GM19035 (cell line): ENCODE measurements at regions not wholly inside any gene's neighbourhood (a gene's known extent, or its start where the extent isn't known, plus 50 kb on each side); places are given as distances from the start of the nearest gene placed in this dataset.
"Not testable (repeated sequence)": the region's sequence is repeated elsewhere in the genome, so short reads cannot be mapped to it uniquely, and the experiment has no call there.

Experiments used
- ATAC-seq: cut with Tn5 transposase; IDR thresholded peaks from one replicate; pipeline ENCODE4 v1.9.1; 2021; ENCODE audit not compliant: unreplicated experiment

DNA sequence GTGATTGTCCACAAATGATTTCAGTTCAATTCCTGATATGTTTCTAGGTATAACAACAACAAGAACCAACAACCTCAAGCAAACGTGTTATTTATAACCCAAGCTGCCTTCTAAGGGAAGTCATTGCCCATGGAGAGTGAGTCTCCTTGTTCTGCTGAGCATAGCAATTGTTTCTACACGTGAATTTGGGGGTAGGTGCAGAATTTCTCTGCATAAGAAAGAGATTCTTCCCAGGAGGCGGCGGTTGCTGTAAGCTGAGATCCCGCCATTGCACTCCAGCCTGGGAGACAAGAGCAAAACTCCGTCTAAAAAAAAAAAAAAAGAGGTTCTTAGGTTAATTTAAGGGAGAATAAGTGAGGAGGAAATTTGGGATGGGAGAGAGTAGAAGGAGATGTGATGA is 226.5 kb upstream of the PELI2 start:
- ATAC-seq, result no peak

DNA sequence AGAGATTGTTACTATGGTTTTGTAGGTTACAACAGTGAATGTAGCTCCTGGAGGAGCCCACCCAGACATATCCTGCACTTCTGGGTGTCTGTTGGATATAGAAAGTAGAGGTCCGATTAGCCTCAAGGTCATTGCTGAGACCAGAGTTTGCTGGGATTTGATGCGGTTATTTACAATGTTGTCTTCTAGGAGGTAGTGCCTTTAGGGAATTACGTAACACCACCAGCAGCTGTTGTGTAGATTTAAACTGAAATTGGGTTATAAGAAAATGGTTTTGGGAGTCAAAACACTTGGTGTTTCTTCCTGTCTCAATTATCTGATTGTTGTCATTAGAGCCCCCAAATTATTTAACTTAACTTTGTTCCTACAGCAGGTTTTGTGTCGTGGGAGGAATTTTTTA is 225.3 kb upstream of the PELI2 start:
- ATAC-seq, result no peak

DNA sequence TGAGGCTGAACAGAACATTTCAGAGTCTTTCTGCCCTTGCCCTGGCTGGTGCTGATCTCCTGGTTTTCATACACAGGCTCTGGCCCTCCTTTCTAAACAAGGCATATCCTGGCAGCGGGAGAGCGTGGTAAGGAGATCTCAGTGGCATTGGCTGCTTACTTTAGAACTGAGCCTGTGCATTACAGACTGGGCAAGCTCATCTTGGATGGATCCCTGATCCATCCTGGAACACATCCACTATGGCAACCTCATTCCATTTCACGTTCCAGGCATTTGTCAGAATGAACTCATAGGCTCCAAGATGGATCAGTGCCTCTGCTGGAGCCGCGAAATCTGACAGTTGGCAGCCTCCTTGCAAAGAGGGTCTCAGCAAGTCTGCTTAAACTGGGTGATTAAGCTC is 224.5 kb upstream of the PELI2 start:
- ATAC-seq, result no peak

DNA sequence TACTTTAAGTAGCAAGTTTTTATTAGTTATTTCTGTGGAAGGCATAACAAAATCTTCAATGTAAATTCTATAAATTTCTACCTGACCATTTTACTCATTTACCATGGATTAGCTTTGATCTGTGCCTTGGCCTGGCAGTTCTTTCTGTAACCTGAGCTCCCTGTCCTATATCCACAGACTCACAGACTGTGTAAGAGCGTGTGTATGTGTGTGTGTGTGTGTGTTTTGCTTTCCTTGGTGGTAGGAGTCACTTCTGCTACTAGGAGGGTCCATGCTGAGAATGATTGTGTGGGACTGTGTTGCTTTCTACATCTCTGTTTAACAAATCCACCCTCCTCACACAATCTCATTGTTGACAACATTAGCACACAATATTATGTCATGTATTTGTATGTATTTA is 221.2 kb upstream of the PELI2 start:
- no peak for ATAC-seq

DNA sequence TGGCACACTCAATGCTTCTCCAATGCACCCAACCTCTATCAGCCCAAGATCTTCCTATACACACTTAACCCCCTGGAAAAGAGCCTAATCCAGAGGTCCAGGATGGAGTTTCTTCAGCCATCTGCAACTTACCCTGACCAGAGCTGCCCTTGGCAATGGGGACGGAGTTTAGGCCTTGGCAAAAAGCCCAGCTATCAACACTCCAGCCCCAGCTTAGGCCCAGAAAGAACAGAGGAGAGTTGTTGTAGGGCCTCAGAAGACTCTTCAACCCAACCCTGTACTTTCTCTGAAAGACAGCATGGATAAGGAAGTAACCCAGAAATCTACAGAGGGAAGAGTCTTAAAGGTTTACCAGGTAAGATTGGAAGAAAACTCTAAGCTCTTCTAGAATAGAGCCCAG is 219.3 kb upstream of the PELI2 start:
- ATAC-seq, result no peak

DNA sequence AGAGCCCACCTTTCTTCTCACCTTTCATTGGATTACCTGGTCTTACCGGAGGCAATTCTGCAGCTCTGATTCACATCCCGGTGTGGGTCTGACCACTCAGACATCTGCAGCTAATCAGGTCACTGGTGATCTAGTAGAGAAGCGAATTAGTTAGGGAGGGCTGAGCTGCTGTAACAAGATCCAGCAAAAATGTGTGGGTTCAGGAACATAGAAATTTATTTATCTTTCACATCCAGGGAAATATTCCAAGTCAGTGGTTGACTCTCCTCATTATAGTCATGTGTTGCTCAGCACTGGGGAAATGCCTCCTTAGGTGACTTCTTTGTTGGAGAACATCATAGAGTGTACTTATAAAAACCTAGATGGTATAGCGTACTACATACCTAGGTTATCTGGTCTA is 218.7 kb upstream of the PELI2 start:
- no peak for ATAC-seq

DNA sequence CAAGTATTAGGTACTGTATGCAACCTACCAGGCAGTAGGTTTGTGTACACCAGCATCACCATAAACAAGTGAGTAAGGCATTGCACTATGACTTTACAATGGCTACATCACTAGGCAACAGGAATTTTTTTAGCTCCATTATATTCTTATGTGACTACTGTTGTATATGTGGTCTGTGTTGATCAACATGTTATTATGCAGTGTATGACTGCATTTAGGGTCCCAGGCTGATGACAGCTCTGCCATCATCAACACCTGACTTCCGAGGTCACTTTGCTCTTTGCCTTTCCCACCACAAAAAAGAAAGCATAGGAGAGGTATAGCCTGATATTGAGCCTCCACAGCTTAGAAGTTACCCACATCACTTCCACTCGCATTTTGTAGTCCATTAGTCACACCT is 217.5 kb upstream of the PELI2 start:
- ATAC-seq, result no peak

DNA sequence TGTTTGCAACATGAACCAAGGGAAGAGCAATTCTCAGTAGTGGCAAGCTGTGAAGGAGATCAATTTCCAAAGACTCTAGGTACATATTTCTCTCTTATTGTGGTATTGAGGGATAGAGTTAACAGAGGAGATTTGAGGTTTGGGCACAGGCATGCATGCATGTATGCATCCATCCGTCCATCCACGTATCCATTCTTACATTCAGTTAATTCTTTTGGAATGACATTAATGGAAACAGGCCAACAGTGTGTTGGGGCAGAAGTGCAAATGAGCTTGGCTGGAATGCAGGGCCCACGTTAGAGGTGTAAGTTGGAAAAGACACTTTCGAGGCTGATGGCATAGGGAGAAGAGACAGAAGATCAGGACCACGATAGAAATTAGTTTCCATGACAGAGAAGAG is 216.9 kb upstream of the PELI2 start:
- no peak for ATAC-seq

DNA sequence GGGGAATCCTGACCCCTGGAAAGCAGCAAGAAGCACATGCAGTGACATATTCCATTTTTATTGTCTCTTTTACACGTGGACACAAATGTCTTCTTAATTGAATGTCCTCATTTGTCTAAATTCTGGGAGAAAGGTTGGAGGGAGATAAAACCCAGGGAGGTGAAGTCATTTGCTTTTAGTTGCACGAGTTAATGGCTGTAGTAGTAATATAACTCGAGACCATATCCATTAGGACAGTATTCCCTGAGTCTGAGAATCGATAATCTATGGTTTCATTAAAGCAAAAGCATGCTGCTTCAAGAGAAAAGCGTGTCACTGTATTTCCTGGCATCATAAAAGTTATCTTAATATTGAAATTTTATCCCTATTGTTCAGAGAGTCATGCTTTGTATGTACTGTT is 216.0 kb upstream of the PELI2 start:
- ATAC-seq, result no peak

DNA sequence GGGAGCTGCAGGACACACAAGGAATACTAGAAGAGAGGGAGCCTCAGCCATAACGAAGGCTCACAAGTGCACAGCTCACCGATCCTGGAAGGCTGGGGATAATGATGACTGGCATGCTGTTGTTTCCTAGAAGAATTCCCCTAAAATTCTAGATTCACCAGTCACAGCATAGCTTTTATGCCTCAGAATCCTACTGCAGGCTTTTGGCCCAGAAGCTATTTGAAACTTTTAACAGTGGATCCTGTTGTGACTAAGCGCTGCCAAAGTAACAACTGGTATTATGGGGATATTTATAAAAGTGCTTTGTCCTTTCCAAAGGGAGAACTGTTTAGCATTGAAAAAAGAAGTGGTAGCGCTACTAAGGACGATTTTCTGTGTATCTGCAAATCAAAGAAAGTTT is 214.1 kb upstream of the PELI2 start:
- no peak for ATAC-seq

DNA sequence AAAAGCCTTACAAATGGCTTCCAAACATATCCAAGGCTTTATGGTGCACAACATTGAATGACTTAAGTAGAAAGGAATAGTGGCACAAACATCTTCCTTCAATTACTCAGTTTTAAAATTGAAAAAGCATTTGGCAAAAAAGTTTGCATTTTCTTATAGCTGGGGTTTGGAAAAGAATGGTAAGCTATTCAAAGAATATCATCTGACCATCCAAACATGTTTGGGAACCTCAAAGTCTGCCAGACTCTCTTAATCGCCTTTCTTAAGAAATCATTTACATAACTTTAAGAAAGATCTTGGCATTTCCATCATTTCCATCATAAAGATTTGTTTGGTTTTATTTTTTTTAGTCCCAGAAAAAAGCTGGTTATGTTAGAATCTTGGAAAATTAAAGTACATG is 210.1 kb upstream of the PELI2 start:
- ATAC-seq, result no peak

DNA sequence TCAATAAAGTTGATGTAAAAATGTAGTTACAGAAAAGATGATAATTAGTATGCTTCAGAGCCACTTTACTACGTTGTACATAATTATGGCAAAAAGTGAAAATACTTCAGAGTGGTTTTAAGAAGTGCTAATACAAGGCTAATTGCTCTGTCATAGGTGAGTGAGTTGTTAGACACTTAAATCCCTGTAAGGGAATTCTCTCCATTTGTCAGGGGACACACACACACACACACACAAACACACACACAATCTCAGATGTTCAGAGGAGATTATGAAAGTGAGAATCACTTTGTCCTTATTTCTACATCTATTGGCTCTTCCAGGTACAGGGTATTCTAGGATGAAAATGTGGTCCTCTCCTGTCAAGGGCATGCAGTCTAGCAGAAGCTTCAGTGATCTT is 208.3 kb upstream of the PELI2 start:
- ATAC-seq, result no peak

DNA sequence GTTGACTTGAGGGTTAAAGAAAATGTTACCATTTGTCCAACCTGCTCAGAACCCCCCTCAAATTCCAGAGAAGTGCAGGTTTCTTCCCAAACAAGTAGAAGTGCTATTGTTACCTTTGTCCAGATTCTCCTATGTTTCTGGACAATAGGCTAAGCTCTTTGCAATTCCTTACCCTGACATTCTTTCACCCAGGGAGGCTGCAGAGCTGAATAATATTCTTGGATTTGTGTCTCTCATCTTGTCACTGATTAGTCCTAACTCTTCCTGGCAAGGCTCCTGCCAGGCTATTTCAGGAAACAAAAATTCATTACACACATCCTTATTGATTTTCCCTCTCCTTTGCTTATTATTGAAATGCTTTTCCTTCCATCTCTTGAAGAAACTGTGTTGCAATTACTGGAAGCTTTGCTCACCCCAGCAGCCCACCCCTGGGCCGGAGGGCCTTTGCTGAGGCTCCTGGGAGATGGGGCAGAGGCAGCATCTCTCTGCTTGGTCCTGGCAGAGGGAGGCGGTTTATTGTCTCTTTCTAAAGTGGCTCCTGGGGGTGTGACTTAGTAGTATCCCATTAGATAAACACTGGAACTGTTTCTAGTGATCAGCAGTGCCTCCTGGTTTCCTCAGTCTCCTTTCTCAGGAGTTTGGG is 207.5 kb upstream of the PELI2 start:
- no peak for ATAC-seq

DNA sequence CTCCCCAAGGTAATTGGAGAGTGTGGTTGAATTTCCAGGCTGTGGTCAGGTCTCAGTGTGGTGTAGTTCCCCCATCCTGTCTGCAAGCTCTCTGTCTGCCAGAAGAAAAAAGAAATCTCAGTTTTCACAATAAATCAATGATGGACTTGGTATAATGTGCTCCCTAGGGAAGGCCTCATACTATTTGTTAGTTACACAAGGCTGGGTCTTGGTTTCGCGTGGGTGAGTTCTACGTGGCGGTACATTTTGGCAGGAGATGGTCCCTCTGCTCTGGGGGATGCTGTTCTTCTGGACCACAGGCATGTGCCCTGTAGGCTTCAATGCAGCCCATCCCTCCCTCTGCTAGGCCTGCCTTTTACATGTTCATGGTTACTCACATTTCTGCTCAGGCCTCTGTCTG is 206.4 kb upstream of the PELI2 start:
- no peak for ATAC-seq

DNA sequence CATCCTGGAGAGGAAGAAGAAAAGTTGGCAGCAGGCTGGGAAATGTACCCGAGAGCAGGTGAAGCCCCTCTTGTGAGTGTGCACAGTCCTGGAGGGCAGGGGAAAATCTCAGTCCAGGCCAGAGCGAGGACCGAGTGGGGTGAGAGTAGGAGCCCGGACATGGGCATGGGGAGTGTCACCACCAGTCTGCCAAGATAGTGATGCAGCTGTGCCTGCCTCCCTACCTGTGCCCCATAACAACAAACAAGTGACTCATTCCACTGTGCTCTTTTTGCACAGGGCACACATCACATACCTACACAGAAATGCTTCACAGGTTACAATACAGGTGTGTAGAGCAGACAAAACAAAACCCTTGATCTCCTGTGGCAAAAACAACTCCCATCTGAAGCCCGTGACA is 205.9 kb upstream of the PELI2 start:
- ATAC-seq, result no peak

DNA sequence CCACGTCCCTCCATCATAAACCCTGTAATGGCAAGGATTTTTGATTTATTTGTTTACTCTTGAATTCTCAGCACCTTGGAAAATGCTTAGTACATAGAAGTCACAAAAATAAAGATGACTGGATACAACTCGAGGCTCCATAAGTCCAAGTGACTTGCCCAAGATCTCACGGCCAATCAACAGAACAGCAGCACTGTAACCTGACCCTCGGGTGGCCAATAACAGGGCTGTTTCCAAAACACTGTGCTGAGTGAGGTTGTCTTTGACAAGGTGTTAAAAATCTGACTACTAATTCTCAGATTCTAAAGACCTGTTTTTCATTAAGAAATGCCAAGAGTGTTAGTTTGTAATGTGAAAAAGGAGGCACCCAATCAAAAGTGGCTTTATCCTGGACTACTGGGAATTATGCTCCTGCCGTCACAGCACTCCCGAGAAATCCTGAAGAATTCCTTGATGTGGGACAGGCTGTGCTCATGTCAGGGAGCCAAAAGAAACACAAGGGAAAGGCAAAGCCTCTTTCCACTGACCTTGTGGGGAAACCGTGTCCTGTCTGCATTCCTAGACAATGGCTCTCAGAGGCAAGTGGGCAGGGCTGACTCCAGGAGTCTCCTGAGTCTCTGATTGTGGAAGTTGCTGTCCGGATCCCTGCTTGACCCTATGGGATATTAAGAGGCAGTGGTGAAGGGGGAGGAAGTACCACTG is 204.7 kb upstream of the PELI2 start:
- no peak for ATAC-seq

DNA sequence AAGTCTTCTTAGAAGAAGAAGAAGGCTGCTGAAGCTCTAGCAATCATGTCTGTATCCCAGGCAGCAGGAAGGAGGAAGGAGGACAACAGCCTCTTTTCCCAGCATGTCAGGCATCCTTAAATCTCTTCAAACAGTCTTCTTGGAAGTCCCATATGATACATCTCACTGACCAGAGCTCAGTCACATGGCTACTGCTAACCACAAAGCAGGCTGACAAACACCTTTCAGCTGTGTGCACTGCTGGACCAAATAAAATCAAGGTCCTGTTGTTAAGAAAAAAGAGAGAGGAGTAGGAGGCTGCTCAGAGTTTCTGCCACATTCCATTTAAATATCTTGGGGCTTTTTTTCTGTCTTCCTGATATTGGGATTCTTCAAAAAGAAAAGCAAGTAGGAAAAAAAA is 203.4 kb upstream of the PELI2 start:
- ATAC-seq, result no peak

DNA sequence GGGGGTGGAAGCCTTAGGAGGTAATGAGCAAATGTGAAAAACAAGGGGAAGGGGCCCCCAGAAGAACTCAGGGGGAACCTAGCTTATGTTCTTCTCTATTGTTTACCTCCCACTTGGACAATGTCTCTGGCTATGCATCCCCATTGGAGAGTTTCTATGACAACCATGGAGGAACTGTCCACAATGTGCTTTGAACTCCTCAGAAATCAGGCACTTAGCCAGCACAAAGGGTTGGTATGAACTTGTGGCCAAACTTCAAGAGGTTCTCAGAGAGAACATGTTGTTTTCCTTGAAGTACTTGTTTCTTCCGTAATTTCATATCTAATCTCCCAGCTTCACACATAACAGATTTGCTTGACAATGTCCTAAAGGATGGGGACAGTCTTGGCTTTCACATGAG is 202.8 kb upstream of the PELI2 start:
- no peak for ATAC-seq

DNA sequence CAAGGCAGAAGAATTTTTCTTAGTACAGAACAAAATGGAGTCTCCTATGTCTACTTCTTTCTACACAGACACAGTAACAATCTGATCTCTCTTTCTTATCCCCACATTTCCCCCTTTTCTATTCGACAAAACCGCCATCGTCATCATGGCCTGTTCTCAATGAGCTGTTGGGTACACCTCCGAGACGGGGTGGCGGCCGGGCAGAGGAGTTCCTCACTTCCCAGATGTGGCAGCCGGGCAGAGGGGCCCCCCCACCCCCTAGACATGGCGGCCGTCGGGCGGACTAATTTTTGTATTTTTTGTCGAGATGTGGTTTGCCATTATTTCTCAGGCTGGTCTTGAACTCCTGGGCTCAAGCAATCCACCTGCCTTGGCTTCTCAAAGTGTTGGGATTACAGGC is 198.4 kb upstream of the PELI2 start:
- not testable (repeated sequence) for ATAC-seq

DNA sequence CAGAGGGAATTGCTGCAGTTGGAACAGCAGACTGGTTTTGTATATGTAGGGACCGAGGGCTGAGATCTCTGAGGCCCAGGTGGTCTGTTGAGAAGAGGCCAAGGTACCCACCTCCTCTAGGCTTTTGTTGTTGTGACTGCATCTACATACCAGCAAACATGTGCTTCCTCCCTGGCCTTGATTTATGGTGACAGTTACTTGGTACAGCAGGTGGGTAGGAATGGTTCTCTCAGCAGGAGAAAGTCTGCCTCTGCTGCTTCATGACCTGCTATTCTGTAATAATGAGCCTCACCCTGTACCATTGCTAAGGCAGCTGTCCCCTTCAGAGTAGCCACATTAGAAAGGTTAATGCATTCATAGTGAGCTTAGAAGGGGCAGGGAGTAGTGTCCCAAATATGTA is 196.7 kb upstream of the PELI2 start:
- ATAC-seq, result no peak

DNA sequence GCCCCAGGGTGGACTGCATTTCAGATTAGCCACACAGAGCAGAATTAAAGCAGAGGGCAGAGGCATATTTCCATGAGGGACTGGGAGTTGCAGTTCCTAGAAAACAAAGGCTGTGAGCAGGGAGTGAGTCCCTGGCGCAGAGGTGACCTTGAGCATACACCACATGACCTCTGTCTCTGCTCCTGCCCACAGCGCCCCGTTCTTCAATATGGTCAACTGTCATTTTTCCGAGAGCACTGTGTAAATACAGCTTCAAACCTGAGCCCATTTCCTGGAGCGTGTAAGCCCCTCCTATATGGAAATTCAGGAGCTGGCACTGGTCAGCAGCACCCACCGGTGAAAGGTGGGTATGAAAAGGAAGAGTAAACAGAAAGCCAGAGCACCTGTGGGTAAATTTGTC is 192.2 kb upstream of the PELI2 start:
- no peak for ATAC-seq

DNA sequence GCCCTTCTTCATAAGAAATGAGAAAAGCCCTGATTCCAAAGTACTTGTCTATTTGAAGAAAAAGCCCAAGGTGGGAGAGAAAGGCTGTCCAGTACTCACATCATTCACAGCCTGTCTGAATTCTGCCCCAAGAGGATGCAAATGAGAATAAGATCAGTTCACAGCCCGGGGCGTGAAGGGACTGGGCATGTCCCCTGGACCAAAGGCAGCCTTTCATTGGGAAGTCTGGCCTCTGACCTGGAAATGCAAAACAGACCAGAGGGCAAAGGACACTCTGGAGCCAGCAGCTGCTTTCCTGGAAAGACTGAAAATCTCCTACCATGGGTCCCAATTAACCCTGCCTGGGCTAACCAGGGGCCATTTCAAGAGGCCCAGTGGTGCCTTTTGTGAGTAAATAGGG is 191.2 kb upstream of the PELI2 start:
- ATAC-seq, result no peak

DNA sequence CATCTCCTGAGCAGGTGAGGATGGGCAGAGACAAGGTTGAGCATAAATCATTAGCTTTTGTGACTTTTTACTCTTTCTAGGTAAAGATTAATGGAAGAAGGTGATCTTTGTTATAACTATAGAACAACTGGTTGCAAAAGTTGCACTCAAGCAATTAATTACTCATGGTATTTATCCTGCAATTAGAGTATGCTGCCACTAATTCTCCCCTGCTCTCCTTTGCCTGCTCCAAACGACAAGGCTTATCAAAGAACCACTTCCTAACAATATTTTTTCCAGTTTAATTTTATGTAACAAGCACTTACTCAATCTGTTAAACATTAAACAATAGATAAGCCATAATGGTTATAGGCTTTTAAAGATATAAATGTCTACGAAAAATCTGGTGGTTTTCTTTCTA is 189.9 kb upstream of the PELI2 start:
- ATAC-seq, result no peak
